Fibroblast of mammary gland (primary cell): ENCODE measurements at regions not wholly inside any gene's neighbourhood (a gene's known extent, or its start where the extent isn't known, plus 50 kb on each side); places are given as distances from the start of the nearest gene placed in this dataset.

Experiments used
- DNase-seq: peaks from one replicate; pipeline ENCODE4 v3.0.0-alpha.2; 2010; ENCODE audit warnings: low read depth
- H3K4me3 ChIP-seq: 2 replicates; pipeline ENCODE4 v1.5.1; 2011; ENCODE audit warnings: low read depth, mild to moderate bottlenecking, low read length, moderate library complexity; ENCODE audit not compliant: control insufficient read depth
- CTCF ChIP-seq: conservative IDR thresholded peaks from 2 replicates; pipeline ENCODE4 v1.5.1; 2011; ENCODE audit warnings: low read depth, low read length, inconsistent platforms; ENCODE audit not compliant: control insufficient read depth, insufficient read depth

DNA sequence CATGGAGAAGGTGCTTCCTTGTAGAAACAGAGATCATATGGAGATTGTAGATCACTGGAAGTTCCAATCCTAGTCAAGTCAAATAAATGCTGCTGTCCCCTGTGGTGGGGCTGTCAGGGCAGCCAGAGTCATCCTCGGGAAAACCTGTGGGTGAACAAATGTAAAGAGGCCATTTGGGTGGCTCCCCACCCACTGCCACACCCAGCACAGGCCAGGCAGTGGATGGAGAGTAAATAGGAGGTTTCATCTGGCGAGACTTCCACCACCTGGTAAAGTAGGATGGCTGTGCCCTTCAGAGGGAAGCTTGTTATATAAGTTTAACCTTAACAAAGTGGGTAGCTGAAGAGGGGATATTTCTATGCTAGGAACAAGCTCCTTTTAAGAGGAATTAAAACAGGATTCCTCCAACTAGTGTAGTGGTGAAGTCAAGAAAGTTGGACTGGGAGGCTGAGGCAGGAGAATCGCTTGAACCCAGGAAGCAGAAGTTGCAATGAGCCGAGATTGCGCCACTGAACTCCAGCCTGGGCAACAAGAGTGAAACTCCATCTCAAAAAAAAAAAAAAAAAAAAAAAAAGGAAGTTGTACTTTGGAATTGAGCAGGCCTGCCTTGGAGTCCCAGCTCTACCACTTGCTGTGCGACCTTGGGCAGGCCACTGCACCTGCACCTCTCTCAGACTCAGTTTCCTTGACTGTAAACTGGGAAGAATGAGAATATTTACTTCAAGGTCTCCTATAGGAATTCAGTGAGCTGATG, 273.7 kb downstream of the PTTG2 start:
- TF ChIP-seq CTCF: no peak
- DNase-seq: no peak
- no peak overlapping the region for H3K4me3 ChIP-seq

DNA sequence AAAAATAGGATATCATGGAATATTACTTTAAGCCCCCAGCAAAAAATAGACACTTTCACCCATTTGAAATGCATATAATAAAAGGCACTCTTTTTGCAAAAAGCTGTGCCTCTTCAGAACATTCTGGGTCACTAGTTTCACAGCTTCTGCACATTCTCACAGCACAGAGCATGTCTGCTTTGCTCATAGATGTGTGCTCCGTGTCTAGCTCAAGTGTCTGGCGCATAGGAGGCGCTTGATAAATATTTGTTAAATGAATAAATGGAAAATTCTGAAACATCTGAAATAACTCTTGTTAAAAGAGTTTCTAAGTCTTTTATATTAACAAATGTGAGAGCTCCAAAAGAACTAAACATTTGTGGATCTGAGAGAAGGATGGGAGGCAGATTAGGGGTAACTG, 275.2 kb downstream of the PTTG2 start:
- TF ChIP-seq CTCF: no peak
- DNase-seq: no peak

DNA sequence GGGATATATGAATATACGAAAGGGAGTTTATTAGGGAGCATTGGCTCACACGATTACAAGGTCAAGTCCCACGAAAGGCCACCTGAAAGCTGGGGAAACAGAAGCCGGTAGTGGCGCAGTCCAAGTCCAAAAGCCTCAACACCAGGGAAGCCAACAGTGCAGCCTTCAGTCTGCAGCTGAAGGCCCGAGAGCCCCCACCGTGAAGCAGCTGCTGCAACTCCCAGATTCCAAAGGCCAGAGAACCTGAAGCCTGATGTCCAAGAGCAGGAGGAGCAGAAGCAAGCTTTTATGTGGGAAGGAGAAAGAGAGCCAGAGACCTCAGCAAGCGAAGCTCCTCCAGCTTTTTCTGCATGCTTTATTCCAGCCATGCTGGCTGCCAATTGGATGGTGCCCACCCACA, 275.8 kb downstream of the PTTG2 start:
- H3K4me3 ChIP-seq: no peak overlapping the region
- no peak for DNase-seq
- no peak for TF ChIP-seq CTCF

More for the DNA sequence above, 275.2 kb downstream of the PTTG2 start:
- H3K4me3 ChIP-seq: no peak overlapping the region

- no peak for TF ChIP-seq CTCF
- H3K4me3 ChIP-seq: no peak overlapping the region
- DNase-seq: no peak
Measured at GRCh38 chr4:38236503-38236902, 276.3 kb downstream of the PTTG2 start.

DNA sequence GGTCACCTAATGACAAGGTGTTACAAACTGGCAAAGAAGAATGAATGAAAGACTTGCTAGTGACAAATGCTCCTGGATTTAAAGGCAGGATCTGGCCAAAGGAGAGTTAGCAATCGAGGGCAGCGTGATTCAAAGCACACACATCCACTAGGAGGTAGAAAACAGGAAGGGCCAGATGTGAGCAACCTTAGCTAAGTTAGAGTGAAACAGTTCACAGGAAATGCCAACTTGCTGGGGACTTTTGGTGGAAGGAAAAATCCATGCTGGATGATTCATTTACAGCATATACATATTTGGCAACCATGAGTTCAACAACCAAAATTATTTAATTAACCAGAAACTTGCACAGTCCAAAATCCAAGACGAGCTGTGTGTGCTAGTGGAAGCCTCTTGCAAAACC, 276.9 kb downstream of the PTTG2 start:
- TF ChIP-seq CTCF: no peak
- H3K4me3 ChIP-seq: no peak overlapping the region
- peak; percentile 60 for DNase-seq

GRCh38 chr4:38241541-38241940, 281.3 kb downstream of the PTTG2 start:
- no peak for DNase-seq
- no peak overlapping the region for H3K4me3 ChIP-seq
- no peak for TF ChIP-seq CTCF
